Heart left ventricle (tissue), 16 donors: ENCODE measurements at regions not wholly inside any gene's neighbourhood (a gene's known extent, or its start where the extent isn't known, plus 50 kb on each side); places are given as distances from the start of the nearest gene placed in this dataset.

ENCODE experiments used
- ATAC-seq, 4 donors: fragments of 200-7000 bp; cut with Tn5 transposase; one replicate each; pipeline ENCODE4 v1.9.1; 2020 to 2022; ENCODE audit warnings: moderate library complexity in 4 of 4, mild to moderate bottlenecking in 3 of 4, moderate number of reproducible peaks in 1 of 4
- DNase-seq, 5 donors: peaks; one replicate each; pipeline ENCODE4 v3.0.0-alpha.2; 2020
- H3K27ac ChIP-seq, 12 donors: fragments of 200-600 bp; sonication (generic) in 4 of 12; one replicate each; pipeline versions ENCODE4 v1.5.0 to v1.8.0; 2016 to 2022; ENCODE audit warnings: mild to moderate bottlenecking in 2 of 12
- H3K27me3 ChIP-seq, 9 donors: fragments of 200-600 bp; sonication (generic) in 2 of 9; one replicate each; pipeline versions ENCODE4 v1.5.1 to v1.8.0; 2016 to 2022; ENCODE audit warnings: mild to moderate bottlenecking in 3 of 9
- H3K36me3 ChIP-seq, 9 donors: fragments of 200-600 bp; sonication (generic) in 2 of 9; one replicate each; pipeline versions ENCODE4 v1.5.0 to v1.8.0; 2018 to 2022; ENCODE audit warnings: mild to moderate bottlenecking in 2 of 9
- H3K4me1 ChIP-seq, 12 donors: fragments of 200-600 bp; sonication (generic) in 4 of 12; one replicate each; pipeline versions ENCODE4 v1.5.0 to v1.8.0; 2016 to 2022; ENCODE audit warnings: mild to moderate bottlenecking in 3 of 12
- H3K4me3 ChIP-seq, 12 donors: fragments of 200-600 bp; sonication (generic) in 4 of 12; one replicate each; pipeline versions ENCODE4 v1.5.0 to v1.8.0; 2017 to 2022; ENCODE audit warnings: mild to moderate bottlenecking in 9 of 12, moderate library complexity in 4 of 12
- H3K9me3 ChIP-seq, 12 donors: fragments of 200-600 bp; sonication (generic) in 4 of 12; one replicate each; pipeline versions ENCODE4 v1.5.0 to v1.8.0; 2016 to 2022; ENCODE audit warnings: mild to moderate bottlenecking in 1 of 12
- CTCF ChIP-seq, 12 donors: fragments of 200-600 bp; sonication (generic) in 4 of 12; IDR thresholded peaks; one replicate each; pipeline versions ENCODE4 v1.5.0 to v1.8.0; 2018 to 2022; ENCODE audit warnings: antibody characterized with exemption in 12 of 12, mild to moderate bottlenecking in 5 of 12
- POLR2A ChIP-seq, 2 donors: fragments of 450-650 bp; IDR thresholded peaks; one replicate each; pipeline ENCODE4 v1.6.1; 2017; ENCODE audit warnings: antibody characterized with exemption in 2 of 2, mild to moderate bottlenecking in 2 of 2, moderate library complexity in 2 of 2
- WGBS, 4 donors: extraction: QIAGEN DNeasy Blood & Tissue Kit in 2 of 4; methylation state at CpG; one replicate each; pipeline versions ENCODE4 v1.1.5 to v1.1.7; 2013 to 2018; 5-methylcytosine and 5-hydroxymethylcytosine counted together
- intact Hi-C, 10 donors: fragments of 100-400 bp; cut with DNase I; formaldehyde crosslinking; loops; one replicate each; pipeline versions ENCODE4 v1.11.1 to v1.14.2; 2022
- donor health status: ischemic (EF 13 %, LVEDD 7.1; RV severe dilation, severe dysfunction).
- donor health status: healthy with polysubstance abuse.
- donor health status: DM: no; HTN: yes; CAD: no.
- donor health status: DM: no; HTN: no; CAD: no.
- donor health status: ischemic (EF 25% LVEDD 6.9; RV normal size, moderate dysfunction).
- donor health status: ischemic (EF 25% LVEDD 5.7; RV mildly dilated, moderate dysfunction).
- donor health status: healthy.
- donor health status: DM: yes; HTN: yes; CAD: no.
- donor health status: ischemic (EF 35%, LVEDD 5.7; RV mildly dilated, moderate dysfunction).
- donor health status: nonischemic (EF 11% LVEDD 7.7; RV severe dilation, severe dysfunction).
- donor health status: DM: yes; HTN: yes; CAD: no.
- donor health status: PGD.
- donor health status: ischemic (EF 29% LVEDD 5.4; RV normal size, mild dysfunction).
- donor health status: nonischemic (EF 23%, LVEDD 6.1; RV moderate dilation, normal function).

GRCh38 chr17:83183951-83184506, 104.6 kb downstream of the METRNL start:
- DNase-seq (peak in 3 of 5 donors; percentile 13 to 47 (median 24)), ATAC-seq (peak; percentile 35 to 71 (median 54))
- Histone ChIP-seq H3K4me1 (peaks cover 0 to 31% (median 8%) of the 10 kb centered on the region in 12 donors), H3K4me3 (no peak overlapping the region), H3K27ac (peak overlapping the region in 4 of 12 donors; percentile 13 to 81 (median 38)), H3K36me3 (no peaks in the 10 kb centered on the region), H3K9me3 (peaks cover 0 to 10% (median 3%) of the 10 kb centered on the region in 12 donors), H3K27me3 (no peaks in the 10 kb centered on the region)
- TF ChIP-seq POLR2A (IDR thresholded peaks at IDR 0.05) (no peak), CTCF (IDR thresholded peaks at IDR 0.05) (no peak)
- intact Hi-C loops, result no loop called here
- WGBS, 4 donors, result 53 to 59% (median 57%) methylated on average over 15 of the region's 15 CpGs

- intact Hi-C loops, result no loop called here
- Histone ChIP-seq H3K9me3 (peaks cover 0 to 10% (median 3%) of the 10 kb centered on the region in 12 donors), H3K36me3 (no peaks in the 10 kb centered on the region), H3K4me1 (peaks cover 0 to 31% (median 10%) of the 10 kb centered on the region in 12 donors), H3K27ac (no peak overlapping the region), H3K27me3 (no peaks in the 10 kb centered on the region), H3K4me3 (no peak overlapping the region)
- DNase-seq (peak in 3 of 5 donors; percentile 5 to 28 (median 14)), ATAC-seq (no peak)
- no peak for TF ChIP-seq POLR2A (IDR thresholded peaks at IDR 0.05)
- WGBS, 4 donors, result 95 to 98% (median 97%) methylated on average over 9 of the region's 9 CpGs
Measured at GRCh38 chr17:83185023-83186002, 105.9 kb downstream of the METRNL start.

- H3K4me1 ChIP-seq, result peaks cover 0 to 31% (median 10%) of the 10 kb centered on the region in 12 donors
- ATAC-seq (no peak), DNase-seq (peak in 3 of 5 donors; percentile 4 to 42 (median 13))
- H3K27ac ChIP-seq, result no peak overlapping the region
- H3K27me3 ChIP-seq, result no peaks in the 10 kb centered on the region
- intact Hi-C loops, result no loop called here
- H3K36me3 ChIP-seq, result no peaks in the 10 kb centered on the region
- TF ChIP-seq POLR2A (IDR thresholded peaks at IDR 0.05), result no peak
- TF ChIP-seq CTCF (IDR thresholded peaks at IDR 0.05), result no peak
- WGBS, 4 donors, result 33 to 37% (median 34%) methylated on average over 4 of the region's 4 CpGs
- no peak overlapping the region for H3K4me3 ChIP-seq
- H3K9me3 ChIP-seq, result peaks cover 0 to 10% (median 3%) of the 10 kb centered on the region in 12 donors
Measured at GRCh38 chr17:83186226-83186625, 106.8 kb downstream of the METRNL start.

- peak in 3 of 5 donors; percentile 3 to 12 (median 7) for DNase-seq
- H3K36me3 ChIP-seq, result no peaks in the 10 kb centered on the region
- TF ChIP-seq CTCF (IDR thresholded peaks at IDR 0.05) (no peak), POLR2A (IDR thresholded peaks at IDR 0.05) (no peak)
- H3K4me1 ChIP-seq, result peaks cover 0 to 34% (median 10%) of the 10 kb centered on the region in 12 donors
- H3K4me3 ChIP-seq, result no peak overlapping the region
- 94 to 100% (median 96%) methylated on average over 3 of the region's 3 CpGs for WGBS, 4 donors
- H3K27me3 ChIP-seq, result no peaks in the 10 kb centered on the region
- H3K9me3 ChIP-seq, result peaks cover 0 to 10% (median 3%) of the 10 kb centered on the region in 12 donors
- no peak for ATAC-seq
- no peak overlapping the region for H3K27ac ChIP-seq
- intact Hi-C loops, result no loop called here
Measured at GRCh38 chr17:83186751-83187421, 107.5 kb downstream of the METRNL start.
